Endothelial cell of umbilical vein (primary cell): ENCODE measurements at regions not wholly inside any gene's neighbourhood (a gene's known extent, or its start where the extent isn't known, plus 50 kb on each side); places are given as distances from the start of the nearest gene placed in this dataset.

Source experiments
- BruUV-seq: library from RNA; stranded (reverse); fragments of 400-500 nt; replicated peaks from 2 replicates; lab custom pipeline; 2021; lab: Mats Ljungman, UMichigan
- CTCF ChIA-PET: fragments of 300-600, 350-600 bp; sonication (Branson Sonifier 250); formaldehyde crosslinking; loops from one replicate; lab custom pipeline; 2021; ENCODE audit warnings: antibody characterized with exemption, inconsistent platforms; lab: Charles Lee
- POLR2A ChIA-PET: fragments of 300-600, 350-600 bp; sonication (Branson Sonifier 250); formaldehyde crosslinking; loops from one replicate; lab custom pipeline; 2021; ENCODE audit warnings: antibody characterized with exemption, inconsistent platforms; lab: Charles Lee
- DNase-seq: peaks from one replicate; pipeline ENCODE4 v3.0.0-alpha.2; 2011; ENCODE audit warnings: low read depth, low spot score
- FAIRE-seq: peaks from 2 replicates; lab custom pipeline; 2011; peaks lifted over from hg19 to GRCh38; lab: Jason Lieb, UNC
- H2AFZ ChIP-seq: 2 replicates; pipeline ENCODE4 v1.6.0; 2012; ENCODE audit warnings: low read depth, low read length, control low read depth, inconsistent platforms
- H3K27ac ChIP-seq: 2 replicates; pipeline ENCODE4 v1.5.1; 2011; ENCODE audit warnings: low read depth, mild to moderate bottlenecking, control low read depth, low read length, moderate library complexity; ENCODE audit not compliant: insufficient read depth
- H3K27me3 ChIP-seq, 2 experiments: 2 replicates each; pipeline versions ENCODE4 v1.6.0 to v1.6.1; 2011; ENCODE audit warnings: low read length in 2 of 2, mixed read lengths in 1 of 2; ENCODE audit not compliant: control insufficient read depth in 2 of 2, insufficient read depth in 2 of 2
- H3K36me3 ChIP-seq, 2 experiments: 2 replicates in 1 of 2; 3 replicates in 1 of 2; pipeline ENCODE4 v1.5.1; 2011; ENCODE audit warnings: low read length in 2 of 2, mild to moderate bottlenecking in 1 of 2, moderate library complexity in 1 of 2; ENCODE audit not compliant: control insufficient read depth in 2 of 2, insufficient read depth in 2 of 2; ENCODE audit errors: extremely low read depth in 1 of 2
- H3K4me1 ChIP-seq: 3 replicates; pipeline ENCODE4 v1.5.1; 2011; ENCODE audit warnings: mild to moderate bottlenecking, low read length; ENCODE audit not compliant: control insufficient read depth, insufficient read depth; ENCODE audit errors: extremely low read depth
- H3K4me2 ChIP-seq: 2 replicates; pipeline ENCODE4 v1.6.1; 2011; ENCODE audit warnings: low read length, control low read depth, mixed read lengths; ENCODE audit not compliant: insufficient read depth
- H3K4me3 ChIP-seq, 3 experiments: fragments of 200-600 bp in 1 of 3; sonication (generic), shearing (Covaris generic) in 1 of 3; replicated peaks in 1 of 3; 2 replicates each; pipeline ENCODE4 v1.5.1; 2011 to 2016; ENCODE audit warnings: control low read depth in 3 of 3, low read length in 3 of 3, mild to moderate bottlenecking in 2 of 3, inconsistent platforms in 1 of 3, low read depth in 1 of 3, moderate library complexity in 1 of 3; ENCODE audit not compliant: insufficient read depth in 1 of 3
- H3K79me2 ChIP-seq: 2 replicates; pipeline ENCODE4 v1.6.0; 2012; ENCODE audit warnings: low read length, inconsistent platforms; ENCODE audit not compliant: control insufficient read depth, insufficient read depth
- H3K9ac ChIP-seq: replicated peaks from 2 replicates; pipeline ENCODE3; 2011; ENCODE audit warnings: low read length, control low read depth; ENCODE audit not compliant: insufficient read depth; ENCODE audit errors: extremely low read depth
- H3K9me1 ChIP-seq: replicated peaks from 3 replicates; pipeline ENCODE4 v1.6.0; 2011; ENCODE audit warnings: mild to moderate bottlenecking, low read length; ENCODE audit not compliant: control insufficient read depth, insufficient read depth; ENCODE audit errors: extremely low read depth
- H3K9me3 ChIP-seq: replicated peaks from 2 replicates; pipeline ENCODE4 v1.5.1; 2012; ENCODE audit warnings: low read length, inconsistent platforms; ENCODE audit not compliant: control insufficient read depth, insufficient read depth
- H4K20me1 ChIP-seq: replicated peaks from 2 replicates; pipeline ENCODE3; 2011; ENCODE audit warnings: mild to moderate bottlenecking, low read length; ENCODE audit not compliant: control insufficient read depth, insufficient read depth; ENCODE audit errors: extremely low read depth
- EZH2 ChIP-seq: IDR thresholded peaks from 2 replicates; pipeline ENCODE4 v1.6.1; 2012; ENCODE audit warnings: borderline replicate concordance, low read depth, mild to moderate bottlenecking, moderate library complexity, low read length, inconsistent platforms; ENCODE audit not compliant: severe bottlenecking
- FOS ChIP-seq: IDR thresholded peaks from 2 replicates; pipeline ENCODE4 v1.6.1; 2011; ENCODE audit warnings: mild to moderate bottlenecking, low read length, moderate library complexity, borderline replicate concordance; ENCODE audit not compliant: insufficient read depth
- GATA2 ChIP-seq: IDR thresholded peaks from 2 replicates; pipeline ENCODE4 v1.7.0; 2011; ENCODE audit warnings: low read depth, mild to moderate bottlenecking, moderate library complexity, mixed read lengths, low read length; ENCODE audit not compliant: insufficient read length, insufficient read depth
- JUN ChIP-seq: IDR thresholded peaks from 2 replicates; pipeline ENCODE4 v1.6.1; 2011; ENCODE audit warnings: borderline replicate concordance, low read depth; ENCODE audit not compliant: insufficient read length, insufficient read depth
- MAX ChIP-seq: IDR thresholded peaks from 2 replicates; pipeline ENCODE4 v1.6.1; 2011; ENCODE audit not compliant: insufficient read depth, insufficient read length
- MYC ChIP-seq: IDR thresholded peaks from one replicate; pipeline ENCODE4 v1.6.1; 2011; ENCODE audit warnings: mild to moderate bottlenecking, low read depth, low read length
- POLR2A ChIP-seq: IDR thresholded peaks from 2 replicates; pipeline ENCODE4 v1.6.1; 2012; ENCODE audit warnings: low read depth, mild to moderate bottlenecking, control low read depth, low read length
- POLR2AphosphoS5 ChIP-seq: IDR thresholded peaks from 2 replicates; pipeline ENCODE4 v1.6.1; 2012; ENCODE audit warnings: low read depth, mild to moderate bottlenecking, control low read depth, low read length, moderate library complexity; ENCODE audit not compliant: insufficient read depth
- dilution Hi-C: fragments of 300-500 bp; cut with MboI; formaldehyde crosslinking; loops from one replicate; pipeline ENCODE4 v1.15.0; 2019; ENCODE audit warnings: low sequenced_read_pairs; ENCODE audit not compliant: extremely low pct_ligation_motif_present
- intact Hi-C: fragments of 100-400 bp; cut with micrococcal nuclease; formaldehyde crosslinking; loops from one replicate; pipeline ENCODE4 v1.10.0; 2022
- TF ChIP-seq, protein P1 (sequence below), 2 donors: IDR thresholded peaks; 1 replicate in 1 of 2; 2 replicates in 1 of 2; pipeline ENCODE4 v1.5.1; 2011; ENCODE audit warnings: low read length in 2 of 2, mild to moderate bottlenecking in 2 of 2, moderate library complexity in 2 of 2, control low read depth in 1 of 2, inconsistent platforms in 1 of 2, low read depth in 1 of 2; ENCODE audit not compliant: insufficient read depth in 1 of 2; ENCODE audit errors: extremely low read depth in 1 of 2

GRCh38 chr4:188639479-188640100 lies 500.3 kb downstream of the TRIML1 start:
- dilution Hi-C loops, result no loop called here
- Histone ChIP-seq H3K27ac (no peak overlapping the region), H3K27me3 (no peaks in the 10 kb centered on the region), H3K4me2 (no peak overlapping the region), H3K36me3 (no peaks in the 10 kb centered on the region), H3K9ac (no peak overlapping the region), H3K4me3 (no peak overlapping the region), H3K9me3 (no peaks in the 10 kb centered on the region), H3K9me1 (no peaks in the 10 kb centered on the region), H4K20me1 (no peaks in the 10 kb centered on the region), H2AFZ (no peak overlapping the region), H3K79me2 (no peaks in the 10 kb centered on the region), H3K4me1 (no peaks in the 10 kb centered on the region)
- POLR2A ChIA-PET, result no interaction called here
- no peak for TF ChIP-seq MAX
- no peak for TF ChIP-seq POLR2AphosphoS5
- TF ChIP-seq POLR2A, result no peak
- TF ChIP-seq, protein P1, sequence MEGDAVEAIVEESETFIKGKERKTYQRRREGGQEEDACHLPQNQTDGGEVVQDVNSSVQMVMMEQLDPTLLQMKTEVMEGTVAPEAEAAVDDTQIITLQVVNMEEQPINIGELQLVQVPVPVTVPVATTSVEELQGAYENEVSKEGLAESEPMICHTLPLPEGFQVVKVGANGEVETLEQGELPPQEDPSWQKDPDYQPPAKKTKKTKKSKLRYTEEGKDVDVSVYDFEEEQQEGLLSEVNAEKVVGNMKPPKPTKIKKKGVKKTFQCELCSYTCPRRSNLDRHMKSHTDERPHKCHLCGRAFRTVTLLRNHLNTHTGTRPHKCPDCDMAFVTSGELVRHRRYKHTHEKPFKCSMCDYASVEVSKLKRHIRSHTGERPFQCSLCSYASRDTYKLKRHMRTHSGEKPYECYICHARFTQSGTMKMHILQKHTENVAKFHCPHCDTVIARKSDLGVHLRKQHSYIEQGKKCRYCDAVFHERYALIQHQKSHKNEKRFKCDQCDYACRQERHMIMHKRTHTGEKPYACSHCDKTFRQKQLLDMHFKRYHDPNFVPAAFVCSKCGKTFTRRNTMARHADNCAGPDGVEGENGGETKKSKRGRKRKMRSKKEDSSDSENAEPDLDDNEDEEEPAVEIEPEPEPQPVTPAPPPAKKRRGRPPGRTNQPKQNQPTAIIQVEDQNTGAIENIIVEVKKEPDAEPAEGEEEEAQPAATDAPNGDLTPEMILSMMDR (IDR thresholded peaks at IDR 0.05; ENCODE audit: extremely low read depth in 1 of 2, insufficient read depth in 1 of 2, low read depth in 1 of 2, low read length in 2 of 2), result no peak
- TF ChIP-seq JUN, result no peak
- TF ChIP-seq FOS, result no peak
- TF ChIP-seq MYC, result no peak
- TF ChIP-seq EZH2, result no peak
- no peak for TF ChIP-seq GATA2
- CTCF ChIA-PET, result no interaction called here
- BruUV-seq, result no TSS peak
- FAIRE-seq, result no peak
- no peak for DNase-seq
- intact Hi-C loops, result no loop called here
